Transverse colon (tissue), 4 donors: ENCODE measurements at regions not wholly inside any gene's neighbourhood (a gene's known extent, or its start where the extent isn't known, plus 50 kb on each side); places are given as distances from the start of the nearest gene placed in this dataset.

Experiments
- DNase-seq: peaks from one replicate; pipeline ENCODE4 v3.0.0-alpha.2; 2019
- H3K27ac ChIP-seq, 4 donors: fragments of 200-600 bp; sonication (generic); 2 replicates each; pipeline ENCODE4 v1.5.1; 2016 to 2018; ENCODE audit warnings: inconsistent platforms in 4 of 4
- H3K27me3 ChIP-seq: fragments of 200-600 bp; sonication (generic); 2 replicates; pipeline ENCODE4 v1.5.1; 2017; ENCODE audit warnings: inconsistent platforms
- H3K36me3 ChIP-seq, 4 donors: fragments of 200-600 bp; sonication (generic); 2 replicates each; pipeline ENCODE4 v1.5.1; 2017 to 2019; ENCODE audit warnings: inconsistent platforms in 4 of 4
- H3K4me1 ChIP-seq, 4 donors: fragments of 200-600 bp; sonication (generic); 2 replicates each; pipeline ENCODE4 v1.5.1; 2017 to 2020; ENCODE audit warnings: inconsistent platforms in 4 of 4
- H3K4me3 ChIP-seq, 4 donors: fragments of 200-600 bp; sonication (generic); 1 replicate in 1 of 4; 2 replicates in 3 of 4; pipeline versions ENCODE4 v1.5.1 to v1.6.1; 2017 to 2019; ENCODE audit warnings: inconsistent platforms in 4 of 4
- H3K9me3 ChIP-seq, 2 donors: fragments of 200-600 bp; sonication (generic); 2 replicates each; pipeline ENCODE4 v1.5.1; 2017 to 2019; ENCODE audit warnings: inconsistent platforms in 2 of 2
- CTCF ChIP-seq, 5 experiments: fragments of 200-600 bp in 3 of 5; fragments of 450-650 bp in 2 of 5; sonication (generic) in 3 of 5; IDR thresholded peaks; 1 replicate in 2 of 5; 2 replicates in 3 of 5; pipeline ENCODE4 v1.5.1; 2016 to 2017; ENCODE audit warnings: antibody characterized with exemption in 5 of 5, inconsistent platforms in 3 of 5, mild to moderate bottlenecking in 2 of 5, moderate library complexity in 1 of 5
- EP300 ChIP-seq: sonication (generic); formaldehyde crosslinking; IDR thresholded peaks from one replicate; pipeline ENCODE4 v1.6.1; 2017; ENCODE audit warnings: antibody characterized with exemption, low read depth
- POLR2A ChIP-seq: fragments of 450-650 bp; IDR thresholded peaks from one replicate; pipeline ENCODE4 v1.6.1; 2016; ENCODE audit warnings: antibody characterized with exemption, mild to moderate bottlenecking, moderate library complexity
- POLR2AphosphoS5 ChIP-seq, 3 donors: sonication (generic); formaldehyde crosslinking; IDR thresholded peaks; one replicate each; pipeline ENCODE4 v1.6.1; 2016; ENCODE audit warnings: antibody characterized with exemption in 3 of 3
- WGBS, 2 donors: methylation state at CpG; one replicate each; pipeline ENCODE4 v1.1.5; 2018; ENCODE audit warnings: low coverage in 1 of 2; 5-methylcytosine and 5-hydroxymethylcytosine counted together
- in situ Hi-C, 4 donors: fragments of 200-750 bp; cut with MboI; loops; one replicate each; pipeline versions ENCODE4 v1.15.0 to v1.15.1; 2017; ENCODE audit warnings: low sequenced_read_pairs in 3 of 4, low pct_ligation_motif_present in 1 of 4, low pct_unique_long_range_greater_than_20kb in 1 of 4
- intact Hi-C: fragments of 100-400 bp; cut with DNase I; formaldehyde crosslinking; loops from one replicate; pipeline ENCODE4 v1.15.1; 2023; ENCODE audit warnings: low total_unique reads

- Histone ChIP-seq H3K27ac (peak overlapping the region; percentile 4 to 50 (median 44)), H3K36me3 (no peaks in the 10 kb centered on the region), H3K4me3 (no peak overlapping the region), H3K27me3 (no peaks in the 10 kb centered on the region), H3K9me3 (no peaks in the 10 kb centered on the region), H3K4me1 (peaks cover 0 to 16% (median 7%) of the 10 kb centered on the region in 4 donors)
- intact Hi-C loops (no loop called here), in situ Hi-C loops (no loop called here)
- TF ChIP-seq POLR2A: no peak
- no peak for TF ChIP-seq EP300
- no peak for TF ChIP-seq POLR2AphosphoS5 (IDR thresholded peaks at IDR 0.05)
- no peak for TF ChIP-seq CTCF (IDR thresholded peaks at IDR 0.05)
- no peak for DNase-seq
- 81% methylated on average over 5 of the region's 5 CpGs; no CpG with 5 or more reads in 1 of the 2 donors for WGBS, 2 donors
These were observed 101.2 kb upstream of the DHX40 start for GRCh38 chr17:59464246-59464645.

DNA sequence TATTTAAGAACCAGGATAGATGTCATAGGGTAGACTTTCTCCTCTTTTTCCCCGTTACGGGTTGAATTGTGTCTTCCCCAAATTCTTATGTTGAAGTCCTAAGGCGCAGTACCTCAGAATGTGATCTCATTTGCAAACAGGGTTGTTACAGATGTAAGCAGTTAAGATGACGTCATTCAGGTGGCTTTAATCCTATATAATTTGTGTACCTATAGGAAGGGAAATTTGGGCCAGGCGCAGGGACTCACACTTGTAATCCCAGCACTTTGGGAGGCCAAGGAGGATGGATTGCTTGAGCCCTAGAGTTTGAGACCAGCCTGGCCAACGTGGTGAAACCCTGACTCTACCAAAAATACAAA lies 99.5 kb upstream of the DHX40 start:
- Histone ChIP-seq H3K9me3 (no peaks in the 10 kb centered on the region), H3K36me3 (no peaks in the 10 kb centered on the region), H3K27me3 (no peaks in the 10 kb centered on the region), H3K4me1 (peaks cover 0 to 16% (median 7%) of the 10 kb centered on the region in 4 donors), H3K4me3 (no peak overlapping the region), H3K27ac (peak overlapping the region; percentile 45 to 78 (median 58))
- 77 to 88% methylated on average over 5 to 6 of the region's 6 CpGs for WGBS, 2 donors
- DNase-seq: no peak
- in situ Hi-C loops (no loop called here), intact Hi-C loops (no loop called here)
- TF ChIP-seq EP300: no peak
- no peak for TF ChIP-seq POLR2AphosphoS5 (IDR thresholded peaks at IDR 0.05)
- no peak for TF ChIP-seq CTCF (IDR thresholded peaks at IDR 0.05)
- TF ChIP-seq POLR2A: no peak

- no peaks in the 10 kb centered on the region for H3K27me3 ChIP-seq
- WGBS, 2 donors: 79 to 80% methylated on average over 1 to 5 of the region's 5 CpGs
- H3K36me3 ChIP-seq: no peaks in the 10 kb centered on the region
- no peak overlapping the region for H3K4me3 ChIP-seq
- intact Hi-C loops (no loop called here), in situ Hi-C loops (no loop called here)
- H3K27ac ChIP-seq: no peak overlapping the region
- H3K4me1 ChIP-seq: peaks cover 0 to 16% (median 7%) of the 10 kb centered on the region in 4 donors
- H3K9me3 ChIP-seq: no peaks in the 10 kb centered on the region
- DNase-seq: peak; percentile 15
- no peak for TF ChIP-seq POLR2AphosphoS5 (IDR thresholded peaks at IDR 0.05)
- no peak for TF ChIP-seq CTCF (IDR thresholded peaks at IDR 0.05)
- no peak for TF ChIP-seq POLR2A
- TF ChIP-seq EP300: no peak
These were observed 98.2 kb upstream of the DHX40 start for GRCh38 chr17:59466946-59467801.

- no peak overlapping the region for H3K4me3 ChIP-seq
- in situ Hi-C loops (no loop called here), intact Hi-C loops (no loop called here)
- TF ChIP-seq POLR2A (no peak), EP300 (no peak), POLR2AphosphoS5 (IDR thresholded peaks at IDR 0.05) (no peak), CTCF (IDR thresholded peaks at IDR 0.05) (no peak)
- WGBS, 2 donors: 75% methylated on average over 8 of the region's 8 CpGs; no CpG with 5 or more reads in 1 of the 2 donors
- no peak for DNase-seq
- H3K27me3 ChIP-seq: no peaks in the 10 kb centered on the region
- H3K27ac ChIP-seq: no peak overlapping the region
- H3K36me3 ChIP-seq: no peaks in the 10 kb centered on the region
- H3K9me3 ChIP-seq: no peaks in the 10 kb centered on the region
- peaks cover 0 to 7% (median under 1%) of the 10 kb centered on the region in 4 donors for H3K4me1 ChIP-seq
These were observed 95.5 kb upstream of the DHX40 start for GRCh38 chr17:59469786-59470485.
